Keratinocyte (primary cell): ENCODE measurements at regions not wholly inside any gene's neighbourhood (a gene's known extent, or its start where the extent isn't known, plus 50 kb on each side); places are given as distances from the start of the nearest gene placed in this dataset.

Experiments
- CTCF ChIP-seq, 3 experiments: IDR thresholded peaks in 1 of 3; conservative IDR thresholded peaks in 1 of 3; optimal IDR thresholded peaks in 1 of 3; 2 replicates in 2 of 3; 3 replicates in 1 of 3; pipeline versions ENCODE3 to v1.5.1; 2011; ENCODE audit warnings: low read length in 3 of 3, mild to moderate bottlenecking in 3 of 3, moderate library complexity in 2 of 3, control low read depth in 1 of 3, inconsistent platforms in 1 of 3; ENCODE audit not compliant: insufficient read depth in 2 of 3; ENCODE audit errors: extremely low read depth in 1 of 3
- EZH2 ChIP-seq: IDR thresholded peaks from one replicate; pipeline ENCODE4 v1.6.1; 2012; ENCODE audit warnings: inconsistent platforms, mild to moderate bottlenecking, low read length, moderate library complexity

GRCh38 chr2:7437716-7438632, 520.8 kb downstream of the RNF144A start:
- no peak for TF ChIP-seq CTCF (optimal IDR thresholded peaks at IDR 0.05 in 1 of 3, IDR thresholded peaks at IDR 0.05 in 1 of 3, conservative IDR thresholded peaks at IDR 0.05 in 1 of 3; ENCODE audit: extremely low read depth in 1 of 3, insufficient read depth in 2 of 3, low read length in 3 of 3)
- TF ChIP-seq EZH2: no peak
